ENCODE measurements at regions not wholly inside any gene's neighbourhood (a gene's known extent, or its start where the extent isn't known, plus 50 kb on each side); places are given as distances from the start of the nearest gene placed in this dataset.

DNA sequence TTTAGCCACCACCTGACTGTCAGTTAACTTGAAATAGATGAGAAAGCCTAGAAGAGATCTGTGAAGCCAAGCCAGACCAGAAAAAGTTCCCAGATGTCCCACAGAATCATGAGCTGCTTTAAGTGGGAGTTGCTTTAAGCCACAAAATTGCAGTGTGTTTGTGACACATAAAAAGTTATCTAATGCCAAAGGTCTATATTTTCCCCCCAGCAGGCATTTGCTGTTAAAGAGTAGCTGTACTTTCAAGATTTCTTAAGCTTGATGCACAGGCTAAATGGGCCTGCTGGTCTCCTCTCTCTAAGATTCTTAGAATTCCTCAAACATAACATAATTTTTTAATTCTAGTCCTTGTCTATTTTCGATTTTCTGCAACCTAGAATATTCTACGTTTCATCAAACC lies 825.7 kb downstream of the FAM181B start:
- no peak for TF ChIP-seq EP300 (IDR thresholded peaks at IDR 0.05)
- TF ChIP-seq POLR2AphosphoS5 (IDR thresholded peaks at IDR 0.05) = no peak
- TF ChIP-seq, protein P1, sequence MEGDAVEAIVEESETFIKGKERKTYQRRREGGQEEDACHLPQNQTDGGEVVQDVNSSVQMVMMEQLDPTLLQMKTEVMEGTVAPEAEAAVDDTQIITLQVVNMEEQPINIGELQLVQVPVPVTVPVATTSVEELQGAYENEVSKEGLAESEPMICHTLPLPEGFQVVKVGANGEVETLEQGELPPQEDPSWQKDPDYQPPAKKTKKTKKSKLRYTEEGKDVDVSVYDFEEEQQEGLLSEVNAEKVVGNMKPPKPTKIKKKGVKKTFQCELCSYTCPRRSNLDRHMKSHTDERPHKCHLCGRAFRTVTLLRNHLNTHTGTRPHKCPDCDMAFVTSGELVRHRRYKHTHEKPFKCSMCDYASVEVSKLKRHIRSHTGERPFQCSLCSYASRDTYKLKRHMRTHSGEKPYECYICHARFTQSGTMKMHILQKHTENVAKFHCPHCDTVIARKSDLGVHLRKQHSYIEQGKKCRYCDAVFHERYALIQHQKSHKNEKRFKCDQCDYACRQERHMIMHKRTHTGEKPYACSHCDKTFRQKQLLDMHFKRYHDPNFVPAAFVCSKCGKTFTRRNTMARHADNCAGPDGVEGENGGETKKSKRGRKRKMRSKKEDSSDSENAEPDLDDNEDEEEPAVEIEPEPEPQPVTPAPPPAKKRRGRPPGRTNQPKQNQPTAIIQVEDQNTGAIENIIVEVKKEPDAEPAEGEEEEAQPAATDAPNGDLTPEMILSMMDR (IDR thresholded peaks at IDR 0.05) = no peak
- TF ChIP-seq POLR2A (IDR thresholded peaks at IDR 0.05) = no peak
- no peak overlapping the region for H3K27ac ChIP-seq
- 47 to 61% methylated on average over 2 of the region's 2 CpGs for WGBS, 2 donors

DNA sequence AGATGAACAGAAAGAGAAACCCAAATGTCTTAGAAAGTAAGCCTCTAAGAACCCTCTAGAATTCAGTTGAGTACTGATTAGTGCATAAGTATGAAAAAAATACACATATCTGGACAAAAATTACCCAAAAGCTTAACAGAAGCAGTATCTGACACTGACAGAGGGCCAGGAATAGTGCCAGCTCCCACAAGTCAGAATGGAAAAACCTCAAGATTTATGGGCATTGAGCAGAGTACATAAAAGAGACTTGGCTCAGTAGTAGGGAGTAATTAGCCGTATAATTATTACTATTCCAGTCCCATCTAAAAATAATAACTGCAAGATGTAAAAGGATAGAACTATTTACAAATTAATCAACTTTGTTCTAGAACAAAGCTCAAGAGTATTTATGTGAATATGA lies 834.5 kb downstream of the FAM181B start:
- Histone ChIP-seq H3K9me3 (no peaks in the 10 kb centered on the region), H3K4me1 (no peaks in the 10 kb centered on the region), H3K27ac (no peak overlapping the region), H3K36me3 (no peaks in the 10 kb centered on the region), H3K4me3 (no peak overlapping the region), H3K27me3 (no peaks in the 10 kb centered on the region)
- DNase-seq (no peak), ATAC-seq (ENCODE audit: low FRiP score in 2 of 2) (no peak)
- 52 to 61% methylated on average over 1 of the region's 1 CpG for WGBS, 2 donors
- TF ChIP-seq EP300 (IDR thresholded peaks at IDR 0.05) (no peak), POLR2A (IDR thresholded peaks at IDR 0.05) (no peak), POLR2AphosphoS5 (IDR thresholded peaks at IDR 0.05) (no peak)
- TF ChIP-seq, protein P1 (IDR thresholded peaks at IDR 0.05) = no peak

More for the DNA sequence above, 825.7 kb downstream of the FAM181B start:
- DNase-seq = no peak
- ATAC-seq (ENCODE audit: low FRiP score in 2 of 2) = no peak
- Histone ChIP-seq H3K9me3 (no peaks in the 10 kb centered on the region), H3K4me1 (no peaks in the 10 kb centered on the region), H3K36me3 (no peaks in the 10 kb centered on the region), H3K4me3 (no peak overlapping the region), H3K27me3 (no peaks in the 10 kb centered on the region)

DNA sequence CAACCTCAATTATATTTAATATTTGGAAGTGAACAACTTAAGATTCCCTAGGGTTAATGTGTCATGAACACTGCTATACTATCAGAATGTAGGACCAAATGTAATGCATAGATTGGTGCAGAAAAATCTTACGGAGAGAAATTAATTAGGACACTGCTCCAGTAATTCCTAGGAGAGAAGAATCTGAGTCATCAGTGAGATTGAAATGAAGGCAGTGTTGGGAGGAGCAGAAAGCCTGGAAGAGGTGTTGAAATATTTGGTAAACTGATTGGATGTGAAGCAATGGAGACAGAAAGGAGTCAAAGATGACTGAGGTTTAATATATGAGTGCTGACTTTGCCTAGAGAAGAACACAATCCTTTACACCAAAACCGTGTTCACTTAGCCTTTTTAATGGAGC lies 836.0 kb downstream of the FAM181B start:
- WGBS, 2 donors = 95 to 96% methylated on average over 2 of the region's 2 CpGs
- DNase-seq (no peak), ATAC-seq (ENCODE audit: low FRiP score in 2 of 2) (no peak)
- Histone ChIP-seq H3K27ac (no peak overlapping the region), H3K27me3 (no peaks in the 10 kb centered on the region), H3K4me1 (no peaks in the 10 kb centered on the region), H3K36me3 (no peaks in the 10 kb centered on the region), H3K4me3 (no peak overlapping the region), H3K9me3 (no peaks in the 10 kb centered on the region)
- TF ChIP-seq, protein P1 (IDR thresholded peaks at IDR 0.05) = no peak
- TF ChIP-seq POLR2A (IDR thresholded peaks at IDR 0.05) (no peak), EP300 (IDR thresholded peaks at IDR 0.05) (no peak), POLR2AphosphoS5 (IDR thresholded peaks at IDR 0.05) (no peak)

DNA sequence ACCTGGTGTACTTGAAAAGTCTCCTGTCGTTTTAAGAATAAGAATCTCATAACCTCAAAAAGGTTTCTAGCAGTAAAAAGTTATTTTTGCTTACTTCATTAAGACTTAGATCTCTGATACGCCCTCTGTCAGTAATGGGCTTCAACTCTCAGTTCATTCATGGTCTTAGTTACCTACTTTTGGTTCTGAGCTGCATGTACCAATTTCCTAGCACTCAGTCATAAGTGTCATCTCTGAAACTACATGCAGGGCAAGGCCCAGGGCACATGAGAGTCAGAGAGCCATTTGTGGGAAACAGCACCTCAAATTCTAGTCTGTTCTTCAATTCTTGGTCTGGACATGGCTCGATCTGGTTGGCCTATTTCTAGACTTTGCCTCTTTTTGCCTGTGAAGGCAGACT lies 838.4 kb downstream of the FAM181B start:
- 71 to 76% methylated on average over 3 of the region's 3 CpGs for WGBS, 2 donors
- Histone ChIP-seq H3K36me3 (no peaks in the 10 kb centered on the region), H3K27me3 (no peaks in the 10 kb centered on the region), H3K4me3 (no peak overlapping the region), H3K4me1 (no peaks in the 10 kb centered on the region), H3K27ac (no peak overlapping the region), H3K9me3 (no peaks in the 10 kb centered on the region)
- TF ChIP-seq POLR2A (IDR thresholded peaks at IDR 0.05) (no peak), EP300 (IDR thresholded peaks at IDR 0.05) (no peak), POLR2AphosphoS5 (IDR thresholded peaks at IDR 0.05) (no peak)
- TF ChIP-seq, protein P1 (IDR thresholded peaks at IDR 0.05) = no peak
- ATAC-seq (ENCODE audit: low FRiP score in 2 of 2) (no peak), DNase-seq (no peak)

DNA sequence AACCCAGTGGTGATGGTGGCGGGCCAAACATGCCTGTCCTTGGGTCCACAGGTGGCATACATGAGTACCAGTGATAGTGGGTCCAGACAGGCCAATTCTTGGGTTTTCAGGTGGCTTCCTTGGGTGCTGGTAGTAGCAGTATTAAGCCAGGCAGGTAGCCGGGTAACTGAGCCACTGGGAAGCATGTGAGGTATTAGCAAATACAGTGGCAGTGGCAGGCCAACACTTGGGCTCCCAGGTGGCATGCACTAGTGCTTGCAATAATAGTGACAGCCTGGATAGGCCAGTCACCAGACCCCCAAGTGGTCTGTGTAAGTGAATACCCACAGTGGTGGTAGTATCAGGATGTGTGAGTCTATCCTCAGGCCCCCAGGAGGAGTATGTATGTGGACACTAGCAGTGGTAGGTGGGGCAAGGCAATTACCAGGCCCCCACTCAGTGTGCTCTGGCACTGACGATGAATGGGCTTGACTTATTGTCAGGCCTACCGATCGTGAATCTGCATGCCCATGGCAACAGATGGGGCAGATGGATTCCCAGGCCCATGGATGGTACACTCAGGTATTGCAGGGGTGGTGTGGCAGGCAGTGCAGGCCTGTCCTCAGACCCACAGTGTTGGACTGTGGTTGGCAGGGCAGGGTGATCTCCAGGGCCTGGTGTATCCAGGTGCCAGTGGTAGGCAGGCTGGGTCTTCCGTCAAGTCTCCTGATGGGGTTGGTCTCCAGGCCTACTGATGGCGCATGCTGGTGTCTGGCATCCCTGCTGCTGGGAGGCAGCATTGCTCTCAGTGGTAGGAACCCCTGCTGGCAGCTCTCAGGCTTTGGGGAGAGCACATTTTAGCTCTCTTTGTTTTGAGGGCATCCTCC lies 840.7 kb downstream of the FAM181B start:
- no peaks in the 10 kb centered on the region for H3K36me3 ChIP-seq
- ATAC-seq (ENCODE audit: low FRiP score in 2 of 2) = peak in 1 of 2 donors; percentile 53
- H3K27ac ChIP-seq = no peak overlapping the region
- no peaks in the 10 kb centered on the region for H3K27me3 ChIP-seq
- H3K4me1 ChIP-seq = no peaks in the 10 kb centered on the region
- no peak for DNase-seq
- no peaks in the 10 kb centered on the region for H3K9me3 ChIP-seq
- no peak for TF ChIP-seq POLR2AphosphoS5 (IDR thresholded peaks at IDR 0.05)
- 93 to 96% methylated on average over 5 to 7 of the region's 7 CpGs for WGBS, 2 donors
- no peak overlapping the region for H3K4me3 ChIP-seq
